ENCODE measurements at regions not wholly inside any gene's neighbourhood (a gene's known extent, or its start where the extent isn't known, plus 50 kb on each side); places are given as distances from the start of the nearest gene placed in this dataset.

- TF ChIP-seq, protein P1, sequence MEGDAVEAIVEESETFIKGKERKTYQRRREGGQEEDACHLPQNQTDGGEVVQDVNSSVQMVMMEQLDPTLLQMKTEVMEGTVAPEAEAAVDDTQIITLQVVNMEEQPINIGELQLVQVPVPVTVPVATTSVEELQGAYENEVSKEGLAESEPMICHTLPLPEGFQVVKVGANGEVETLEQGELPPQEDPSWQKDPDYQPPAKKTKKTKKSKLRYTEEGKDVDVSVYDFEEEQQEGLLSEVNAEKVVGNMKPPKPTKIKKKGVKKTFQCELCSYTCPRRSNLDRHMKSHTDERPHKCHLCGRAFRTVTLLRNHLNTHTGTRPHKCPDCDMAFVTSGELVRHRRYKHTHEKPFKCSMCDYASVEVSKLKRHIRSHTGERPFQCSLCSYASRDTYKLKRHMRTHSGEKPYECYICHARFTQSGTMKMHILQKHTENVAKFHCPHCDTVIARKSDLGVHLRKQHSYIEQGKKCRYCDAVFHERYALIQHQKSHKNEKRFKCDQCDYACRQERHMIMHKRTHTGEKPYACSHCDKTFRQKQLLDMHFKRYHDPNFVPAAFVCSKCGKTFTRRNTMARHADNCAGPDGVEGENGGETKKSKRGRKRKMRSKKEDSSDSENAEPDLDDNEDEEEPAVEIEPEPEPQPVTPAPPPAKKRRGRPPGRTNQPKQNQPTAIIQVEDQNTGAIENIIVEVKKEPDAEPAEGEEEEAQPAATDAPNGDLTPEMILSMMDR (IDR thresholded peaks at IDR 0.05; ENCODE audit: control insufficient read depth, insufficient read depth, low read depth, low read length, missing control alignments): no peak
- DNase-seq (ENCODE audit: low read depth): no peak
- no peak overlapping the region for H3K4me3 ChIP-seq (ENCODE audit: control insufficient read depth, low read depth, low read length)
Observed at GRCh38 chr13:74409551-74409950, 275.3 kb upstream of the KLF12 start.

GRCh38 chr13:74406420-74406819 is 272.2 kb upstream of the KLF12 start:
- TF ChIP-seq, protein P1 (IDR thresholded peaks at IDR 0.05; ENCODE audit: control insufficient read depth, insufficient read depth, low read depth, low read length, missing control alignments): no peak
- no peak for DNase-seq (ENCODE audit: low read depth)
- no peak overlapping the region for H3K4me3 ChIP-seq (ENCODE audit: control insufficient read depth, low read depth, low read length)

DNA sequence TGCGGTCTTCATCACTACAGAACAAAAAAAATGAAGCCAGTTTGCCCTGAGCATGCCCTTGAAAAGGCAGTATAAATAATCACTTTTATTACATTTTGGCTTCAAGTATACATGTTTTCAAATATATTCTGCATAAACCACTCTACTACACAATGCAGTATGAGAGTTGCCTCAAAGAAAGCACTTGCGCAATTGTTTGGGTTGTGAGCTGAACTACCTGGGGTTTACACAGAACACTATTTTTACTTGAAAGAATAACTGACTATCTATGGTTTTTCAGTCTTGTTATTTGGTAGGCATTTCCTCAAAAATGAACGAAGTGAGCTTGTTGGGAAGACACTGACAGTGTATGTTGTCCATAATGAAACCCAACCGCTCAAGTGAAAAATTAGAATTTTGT is 264.4 kb upstream of the KLF12 start:
- no peak overlapping the region for H3K4me3 ChIP-seq (ENCODE audit: control insufficient read depth, low read depth, low read length)
- no peak for DNase-seq (ENCODE audit: low read depth)
- TF ChIP-seq, protein P1 (IDR thresholded peaks at IDR 0.05; ENCODE audit: control insufficient read depth, insufficient read depth, low read depth, low read length, missing control alignments): no peak

DNA sequence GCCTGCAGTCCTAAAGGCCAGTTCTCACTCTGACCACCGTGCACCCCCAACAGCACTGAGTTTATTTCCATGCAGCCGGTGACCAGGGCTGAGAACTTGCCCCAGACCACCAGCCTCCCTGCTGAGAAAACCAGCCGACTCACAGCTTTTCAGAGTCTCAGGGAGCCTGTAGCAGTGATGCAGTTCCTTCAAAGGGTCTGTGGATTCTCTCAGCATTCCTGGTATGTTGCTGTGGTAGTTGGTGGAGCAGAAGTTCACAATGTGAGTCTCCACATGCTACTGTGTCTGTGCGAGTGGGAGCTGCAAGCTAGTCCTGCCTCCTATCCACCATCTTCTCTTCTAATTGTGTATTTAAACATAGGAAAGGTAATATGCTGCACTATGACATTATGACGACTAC is 254.9 kb upstream of the KLF12 start:
- TF ChIP-seq, protein P1 (IDR thresholded peaks at IDR 0.05; ENCODE audit: control insufficient read depth, insufficient read depth, low read depth, low read length, missing control alignments): no peak
- no peak for DNase-seq (ENCODE audit: low read depth)
- no peak overlapping the region for H3K4me3 ChIP-seq (ENCODE audit: control insufficient read depth, low read depth, low read length)

GRCh38 chr13:74388626-74389025 is 254.4 kb upstream of the KLF12 start:
- DNase-seq (ENCODE audit: low read depth): no peak
- H3K4me3 ChIP-seq (ENCODE audit: control insufficient read depth, low read depth, low read length): no peak overlapping the region
- TF ChIP-seq, protein P1 (IDR thresholded peaks at IDR 0.05; ENCODE audit: control insufficient read depth, insufficient read depth, low read depth, low read length, missing control alignments): no peak

- no peak for DNase-seq (ENCODE audit: low read depth)
- H3K4me3 ChIP-seq (ENCODE audit: control insufficient read depth, low read depth, low read length): no peak overlapping the region
- TF ChIP-seq, protein P1 (IDR thresholded peaks at IDR 0.05; ENCODE audit: control insufficient read depth, insufficient read depth, low read depth, low read length, missing control alignments): no peak
Observed at GRCh38 chr13:74372511-74372910, 238.3 kb upstream of the KLF12 start.

GRCh38 chr13:74367193-74367592 is 233.0 kb upstream of the KLF12 start:
- no peak for DNase-seq (ENCODE audit: low read depth)
- no peak overlapping the region for H3K4me3 ChIP-seq (ENCODE audit: control insufficient read depth, low read depth, low read length)
- TF ChIP-seq, protein P1 (IDR thresholded peaks at IDR 0.05; ENCODE audit: control insufficient read depth, insufficient read depth, low read depth, low read length, missing control alignments): no peak
